B cell (primary cell): ENCODE measurements at regions not wholly inside any gene's neighbourhood (a gene's known extent, or its start where the extent isn't known, plus 50 kb on each side); places are given as distances from the start of the nearest gene placed in this dataset.
"Not testable (repeated sequence)": the region's sequence is repeated elsewhere in the genome, so short reads cannot be mapped to it uniquely, and the experiment has no call there.

Experiments
- EZH2 ChIP-seq: IDR thresholded peaks from 2 replicates; pipeline ENCODE4 v1.6.1; 2012; ENCODE audit warnings: borderline replicate concordance, low read depth, mild to moderate bottlenecking, moderate library complexity, low read length; ENCODE audit not compliant: insufficient read depth, poor library complexity, severe bottlenecking
- TF ChIP-seq, protein P1 (sequence below): fragments of 200-600 bp; IDR thresholded peaks from one replicate; pipeline ENCODE4 v1.8.0; 2022; ENCODE audit warnings: antibody characterized with exemption, mild to moderate bottlenecking

DNA sequence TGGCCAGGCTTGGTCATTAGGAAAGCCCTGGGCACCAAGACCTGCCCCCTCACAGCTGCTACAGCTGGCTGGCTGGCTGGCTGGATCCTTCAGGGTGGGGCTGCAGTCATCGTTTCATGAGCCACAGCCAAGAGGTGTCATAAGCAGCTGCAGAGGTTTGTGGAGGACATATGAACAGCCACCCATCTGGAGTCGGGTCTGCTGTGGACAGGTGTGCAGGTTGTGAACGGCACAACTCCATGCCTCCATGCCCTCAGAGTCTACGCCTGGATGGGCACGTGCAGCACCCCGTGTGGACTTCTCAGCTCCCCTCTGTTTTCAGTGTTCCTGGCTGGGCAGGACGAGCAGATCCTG is 4083.6 kb upstream of the TPTE start:
- TF ChIP-seq, protein P1, sequence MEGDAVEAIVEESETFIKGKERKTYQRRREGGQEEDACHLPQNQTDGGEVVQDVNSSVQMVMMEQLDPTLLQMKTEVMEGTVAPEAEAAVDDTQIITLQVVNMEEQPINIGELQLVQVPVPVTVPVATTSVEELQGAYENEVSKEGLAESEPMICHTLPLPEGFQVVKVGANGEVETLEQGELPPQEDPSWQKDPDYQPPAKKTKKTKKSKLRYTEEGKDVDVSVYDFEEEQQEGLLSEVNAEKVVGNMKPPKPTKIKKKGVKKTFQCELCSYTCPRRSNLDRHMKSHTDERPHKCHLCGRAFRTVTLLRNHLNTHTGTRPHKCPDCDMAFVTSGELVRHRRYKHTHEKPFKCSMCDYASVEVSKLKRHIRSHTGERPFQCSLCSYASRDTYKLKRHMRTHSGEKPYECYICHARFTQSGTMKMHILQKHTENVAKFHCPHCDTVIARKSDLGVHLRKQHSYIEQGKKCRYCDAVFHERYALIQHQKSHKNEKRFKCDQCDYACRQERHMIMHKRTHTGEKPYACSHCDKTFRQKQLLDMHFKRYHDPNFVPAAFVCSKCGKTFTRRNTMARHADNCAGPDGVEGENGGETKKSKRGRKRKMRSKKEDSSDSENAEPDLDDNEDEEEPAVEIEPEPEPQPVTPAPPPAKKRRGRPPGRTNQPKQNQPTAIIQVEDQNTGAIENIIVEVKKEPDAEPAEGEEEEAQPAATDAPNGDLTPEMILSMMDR = not testable (repeated sequence)
- TF ChIP-seq EZH2 = not testable (repeated sequence)
